Upper lobe of left lung (tissue), 4 donors: ENCODE measurements at regions not wholly inside any gene's neighbourhood (a gene's known extent, or its start where the extent isn't known, plus 50 kb on each side); places are given as distances from the start of the nearest gene placed in this dataset.

Experiments
- CTCF ChIP-seq, 6 experiments: fragments of 450-650 bp in 4 of 6; fragments of 200-600 bp in 2 of 6; sonication (generic) in 2 of 6; IDR thresholded peaks; one replicate each; pipeline ENCODE4 v1.5.1; 2016 to 2019; ENCODE audit warnings: antibody characterized with exemption in 6 of 6
- EP300 ChIP-seq, 4 donors: sonication (generic); formaldehyde crosslinking; IDR thresholded peaks; one replicate each; pipeline ENCODE4 v1.5.1; 2017; ENCODE audit warnings: antibody characterized with exemption in 4 of 4, control low read depth in 2 of 4
- POLR2AphosphoS5 ChIP-seq, 2 donors: sonication (generic); formaldehyde crosslinking; IDR thresholded peaks; one replicate each; pipeline ENCODE4 v1.5.1; 2017; ENCODE audit warnings: antibody characterized with exemption in 2 of 2

GRCh38 chr6:9830808-9831207 is 584.1 kb downstream of the TFAP2A start:
- TF ChIP-seq CTCF (IDR thresholded peaks at IDR 0.05): no peak
- TF ChIP-seq EP300 (IDR thresholded peaks at IDR 0.05): no peak
- TF ChIP-seq POLR2AphosphoS5 (IDR thresholded peaks at IDR 0.05): no peak
